CD14-positive monocyte (primary cell): ENCODE measurements at regions not wholly inside any gene's neighbourhood (a gene's known extent, or its start where the extent isn't known, plus 50 kb on each side); places are given as distances from the start of the nearest gene placed in this dataset.

Experiments used
- DNase-seq, 3 donors: peaks; one replicate each; pipeline ENCODE4 v3.0.0-alpha.2; 2011 to 2022
- H2AFZ ChIP-seq: 2 replicates; pipeline ENCODE4 v1.6.0; 2012; ENCODE audit warnings: mild to moderate bottlenecking, low read depth, low read length, inconsistent platforms; ENCODE audit not compliant: insufficient read depth, poor library complexity, severe bottlenecking
- H3K27ac ChIP-seq, 2 donors: 1 replicate in 1 of 2; 2 replicates in 1 of 2; pipeline ENCODE4 v1.5.1; 2012 to 2013; ENCODE audit warnings: low read length in 2 of 2, control low read depth in 1 of 2, inconsistent platforms in 1 of 2, low read depth in 1 of 2, mild to moderate bottlenecking in 1 of 2
- H3K27me3 ChIP-seq, 2 donors: one replicate each; pipeline versions ENCODE4 v1.6.0 to v1.6.1; 2011 to 2013; ENCODE audit warnings: low read length in 2 of 2; ENCODE audit not compliant: control insufficient read depth in 2 of 2, insufficient read depth in 2 of 2
- H3K36me3 ChIP-seq, 2 donors: replicated peaks in 1 of 2; 1 replicate in 1 of 2; 2 replicates in 1 of 2; pipeline versions ENCODE4 v1.5.1 to v1.6.1; 2012 to 2013; ENCODE audit warnings: low read length in 2 of 2, control low read depth in 1 of 2, inconsistent platforms in 1 of 2, mild to moderate bottlenecking in 1 of 2; ENCODE audit not compliant: insufficient read depth in 2 of 2, control insufficient read depth in 1 of 2
- H3K4me1 ChIP-seq, 2 donors: 1 replicate in 1 of 2; 2 replicates in 1 of 2; pipeline versions ENCODE4 v1.5.1 to v1.6.1; 2012 to 2013; ENCODE audit warnings: low read length in 2 of 2, control low read depth in 1 of 2, inconsistent platforms in 1 of 2, mild to moderate bottlenecking in 1 of 2, moderate library complexity in 1 of 2; ENCODE audit not compliant: insufficient read depth in 2 of 2, control insufficient read depth in 1 of 2
- H3K4me2 ChIP-seq: replicated peaks from 2 replicates; pipeline ENCODE3; 2012; ENCODE audit warnings: low read length, moderate library complexity, mild to moderate bottlenecking; ENCODE audit not compliant: poor library complexity, severe bottlenecking; ENCODE audit errors: extremely low read depth
- H3K4me3 ChIP-seq, 3 experiments: fragments of 200-600 bp in 1 of 3; sonication (generic) in 1 of 3; replicated peaks in 1 of 3; 1 replicate in 2 of 3; 2 replicates in 1 of 3; pipeline ENCODE4 v1.5.1; 2011 to 2013; ENCODE audit warnings: low read length in 3 of 3, mild to moderate bottlenecking in 3 of 3, control low read depth in 2 of 3, low read depth in 2 of 3, inconsistent platforms in 1 of 3, moderate library complexity in 1 of 3
- H3K79me2 ChIP-seq: 2 replicates; pipeline ENCODE4 v1.6.0; 2012; ENCODE audit warnings: mild to moderate bottlenecking, control low read depth, inconsistent platforms, low read length, moderate library complexity; ENCODE audit not compliant: insufficient read depth
- H3K9ac ChIP-seq: 2 replicates; pipeline ENCODE4 v1.6.0; 2017; ENCODE audit warnings: low read length, mild to moderate bottlenecking; ENCODE audit not compliant: insufficient read depth, poor library complexity, severe bottlenecking
- H3K9me3 ChIP-seq, 2 donors: replicated peaks in 1 of 2; 1 replicate in 1 of 2; 2 replicates in 1 of 2; pipeline versions ENCODE4 v1.5.1 to v1.6.1; 2012 to 2013; ENCODE audit warnings: low read length in 2 of 2, control low read depth in 1 of 2; ENCODE audit not compliant: control insufficient read depth in 1 of 2, insufficient read depth in 1 of 2
- H4K20me1 ChIP-seq: 2 replicates; pipeline ENCODE4 v1.6.0; 2012; ENCODE audit warnings: mild to moderate bottlenecking, low read length, control low read depth, moderate library complexity; ENCODE audit not compliant: insufficient read depth
- H3K27ac Mint-ChIP-seq, 7 donors: one replicate each; pipeline ENCODE4 v1.8.0; 2020; ENCODE audit warnings: mild to moderate bottlenecking in 7 of 7, mixed read lengths in 7 of 7, moderate library complexity in 6 of 7, inconsistent platforms in 2 of 7
- H3K27me3 Mint-ChIP-seq, 3 donors: one replicate each; pipeline ENCODE4 v1.8.0; 2021 to 2022; ENCODE audit warnings: low read depth in 3 of 3, mild to moderate bottlenecking in 3 of 3, mixed read lengths in 3 of 3, moderate library complexity in 3 of 3, inconsistent platforms in 1 of 3
- H3K36me3 Mint-ChIP-seq, 2 donors: one replicate each; pipeline ENCODE4 v1.8.0; 2020; ENCODE audit warnings: mixed read lengths in 2 of 2, inconsistent platforms in 1 of 2, mild to moderate bottlenecking in 1 of 2
- H3K4me1 Mint-ChIP-seq: one replicate; pipeline ENCODE4 v1.8.0; 2020; ENCODE audit warnings: mild to moderate bottlenecking, mixed read lengths
- H3K4me3 Mint-ChIP-seq, 2 donors: one replicate each; pipeline ENCODE4 v1.8.0; 2020; ENCODE audit warnings: mild to moderate bottlenecking in 2 of 2, mixed read lengths in 2 of 2, moderate library complexity in 1 of 2
- H3K9me3 Mint-ChIP-seq, 7 donors: one replicate each; pipeline ENCODE4 v1.8.0; 2020 to 2022; ENCODE audit warnings: mixed read lengths in 7 of 7, mild to moderate bottlenecking in 6 of 7, moderate library complexity in 6 of 7, inconsistent platforms in 2 of 7
- WGBS: methylation state at CpG from one replicate; pipeline ENCODE4 v1.1.5; 2013; ENCODE audit warnings: missing lambda C conversion rate; ENCODE audit not compliant: insufficient coverage; 5-methylcytosine and 5-hydroxymethylcytosine counted together
- intact Hi-C, 2 donors: fragments of 100-400 bp; cut with micrococcal nuclease; formaldehyde crosslinking; loops; one replicate each; pipeline versions ENCODE4 v1.15.0 to v1.15.1; 2023
- TF ChIP-seq, protein P1 (sequence below): fragments of 200-600 bp; IDR thresholded peaks from one replicate; pipeline ENCODE4 v1.8.0; 2022; ENCODE audit warnings: antibody characterized with exemption, mild to moderate bottlenecking

DNA sequence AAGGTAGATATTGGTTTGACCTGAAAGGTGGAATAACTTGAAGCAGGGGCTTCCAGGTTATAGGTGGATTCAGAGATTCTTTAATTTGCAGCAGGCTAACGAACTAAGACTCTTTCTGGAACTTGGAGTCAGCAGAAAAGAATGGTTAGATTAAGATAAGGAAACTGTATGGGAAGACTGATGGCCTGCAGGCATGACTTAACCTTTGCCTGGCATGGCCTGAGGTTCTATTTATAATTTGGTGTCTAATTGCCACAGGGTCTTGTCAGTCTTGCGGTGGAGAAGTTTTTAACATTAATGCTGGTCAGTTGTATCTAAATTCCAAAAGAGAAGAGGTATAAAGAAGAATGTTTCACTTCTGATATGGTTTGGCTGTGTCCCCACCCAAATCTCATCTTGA lies 110.3 kb upstream of the VCX3A start:
- Histone ChIP-seq H3K79me2 (no peaks in the 10 kb centered on the region), H3K4me2 (no peak overlapping the region), H4K20me1 (no peaks in the 10 kb centered on the region), H3K9ac (no peak overlapping the region), H3K27me3 (no peaks in the 10 kb centered on the region), H3K4me3 (no peak overlapping the region), H3K36me3 (no peaks in the 10 kb centered on the region), H3K9me3 (peaks cover 5 to 15% of the 10 kb centered on the region in 2 donors), H2AFZ (no peak overlapping the region), H3K4me1 (no peaks in the 10 kb centered on the region), H3K27ac (no peak overlapping the region)
- Mint-ChIP-seq H3K27ac (no peak overlapping the region), H3K9me3 (peaks cover 0 to 15% (median 7%) of the 10 kb centered on the region in 7 donors), H3K27me3 (peaks cover 0 to 1% (median 0%) of the 10 kb centered on the region in 3 donors), H3K4me1 (no peaks in the 10 kb centered on the region), H3K36me3 (no peaks in the 10 kb centered on the region), H3K4me3 (no peak overlapping the region)
- no peak for DNase-seq
- no CpG with 5 or more reads among the region's 2 CpGs for WGBS
- TF ChIP-seq, protein P1, sequence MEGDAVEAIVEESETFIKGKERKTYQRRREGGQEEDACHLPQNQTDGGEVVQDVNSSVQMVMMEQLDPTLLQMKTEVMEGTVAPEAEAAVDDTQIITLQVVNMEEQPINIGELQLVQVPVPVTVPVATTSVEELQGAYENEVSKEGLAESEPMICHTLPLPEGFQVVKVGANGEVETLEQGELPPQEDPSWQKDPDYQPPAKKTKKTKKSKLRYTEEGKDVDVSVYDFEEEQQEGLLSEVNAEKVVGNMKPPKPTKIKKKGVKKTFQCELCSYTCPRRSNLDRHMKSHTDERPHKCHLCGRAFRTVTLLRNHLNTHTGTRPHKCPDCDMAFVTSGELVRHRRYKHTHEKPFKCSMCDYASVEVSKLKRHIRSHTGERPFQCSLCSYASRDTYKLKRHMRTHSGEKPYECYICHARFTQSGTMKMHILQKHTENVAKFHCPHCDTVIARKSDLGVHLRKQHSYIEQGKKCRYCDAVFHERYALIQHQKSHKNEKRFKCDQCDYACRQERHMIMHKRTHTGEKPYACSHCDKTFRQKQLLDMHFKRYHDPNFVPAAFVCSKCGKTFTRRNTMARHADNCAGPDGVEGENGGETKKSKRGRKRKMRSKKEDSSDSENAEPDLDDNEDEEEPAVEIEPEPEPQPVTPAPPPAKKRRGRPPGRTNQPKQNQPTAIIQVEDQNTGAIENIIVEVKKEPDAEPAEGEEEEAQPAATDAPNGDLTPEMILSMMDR: no peak
- intact Hi-C loops: no loop called here

DNA sequence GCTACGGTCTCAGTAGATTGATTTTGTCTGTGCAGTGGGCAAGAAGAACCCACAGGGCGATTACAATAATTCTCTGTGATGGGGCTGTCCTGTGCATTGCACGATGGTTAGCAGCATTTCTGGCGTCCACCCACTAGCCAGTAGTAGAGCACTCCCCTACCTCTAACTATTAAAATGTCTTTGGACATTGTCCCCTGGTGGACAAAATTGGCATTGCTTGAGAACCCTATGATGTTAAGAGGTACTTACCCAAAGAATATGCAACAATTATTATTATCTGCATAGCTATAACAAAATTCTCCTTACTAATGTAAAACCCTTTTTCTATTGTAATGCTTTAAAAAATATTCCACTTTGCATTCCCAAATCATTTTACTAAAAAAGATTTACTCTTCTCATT lies 109.5 kb upstream of the VCX3A start:
- Mint-ChIP-seq H3K27ac (no peak overlapping the region), H3K4me3 (no peak overlapping the region), H3K36me3 (no peaks in the 10 kb centered on the region), H3K9me3 (peaks cover 0 to 13% (median 7%) of the 10 kb centered on the region in 7 donors), H3K27me3 (peaks cover 0 to 1% (median 0%) of the 10 kb centered on the region in 3 donors), H3K4me1 (no peaks in the 10 kb centered on the region)
- no peak overlapping the region for H2AFZ ChIP-seq
- intact Hi-C loops: no loop called here
- H3K9ac ChIP-seq: no peak overlapping the region
- TF ChIP-seq, protein P1: no peak
- H3K4me3 ChIP-seq: no peak overlapping the region
- H3K4me2 ChIP-seq: no peak overlapping the region
- H4K20me1 ChIP-seq: no peaks in the 10 kb centered on the region
- H3K9me3 ChIP-seq: peaks cover 5 to 15% of the 10 kb centered on the region in 2 donors
- H3K36me3 ChIP-seq: no peaks in the 10 kb centered on the region
- H3K4me1 ChIP-seq: no peaks in the 10 kb centered on the region
- no peak for DNase-seq
- WGBS: no CpG with 5 or more reads among the region's 4 CpGs
- no peak overlapping the region for H3K27ac ChIP-seq
- no peaks in the 10 kb centered on the region for H3K79me2 ChIP-seq
- H3K27me3 ChIP-seq: no peaks in the 10 kb centered on the region
